Trophoblast cell (in vitro differentiated cells and primary cell): ENCODE measurements at regions not wholly inside any gene's neighbourhood (a gene's known extent, or its start where the extent isn't known, plus 50 kb on each side); places are given as distances from the start of the nearest gene placed in this dataset.

Experiments
- DNase-seq, 2 donors: peaks; one replicate each; pipeline ENCODE4 v3.0.0-alpha.2; 2016
- H2AFZ ChIP-seq: 2 replicates; pipeline ENCODE4 v1.6.1; 2013; ENCODE audit warnings: low read length, moderate library complexity, mild to moderate bottlenecking; ENCODE audit not compliant: insufficient read depth, poor library complexity
- H2AK5ac ChIP-seq: 2 replicates; pipeline ENCODE4 v1.6.1; 2013; ENCODE audit warnings: mild to moderate bottlenecking, low read length
- H2BK120ac ChIP-seq: 2 replicates; pipeline ENCODE4 v1.6.1; 2013; ENCODE audit warnings: low read length, mild to moderate bottlenecking, moderate library complexity; ENCODE audit not compliant: insufficient read depth, poor library complexity
- H2BK12ac ChIP-seq: 2 replicates; pipeline ENCODE4 v1.6.1; 2013; ENCODE audit warnings: mild to moderate bottlenecking, low read length, moderate library complexity
- H2BK5ac ChIP-seq: 2 replicates; pipeline ENCODE4 v1.6.1; 2013; ENCODE audit warnings: low read length, low read depth, moderate library complexity, mild to moderate bottlenecking; ENCODE audit not compliant: poor library complexity
- H3K14ac ChIP-seq: 2 replicates; pipeline ENCODE4 v1.6.1; 2013; ENCODE audit warnings: mild to moderate bottlenecking, low read length
- H3K18ac ChIP-seq: 2 replicates; pipeline ENCODE4 v1.6.1; 2013; ENCODE audit warnings: mild to moderate bottlenecking, low read length
- H3K23ac ChIP-seq: 2 replicates; pipeline ENCODE4 v1.6.1; 2013; ENCODE audit warnings: low read length
- H3K27ac ChIP-seq: 2 replicates; pipeline ENCODE4 v1.5.1; 2013; ENCODE audit warnings: low read depth, mild to moderate bottlenecking, inconsistent platforms, low read length, moderate library complexity
- H3K27me3 ChIP-seq: 2 replicates; pipeline ENCODE4 v1.6.1; 2013; ENCODE audit warnings: inconsistent platforms, mild to moderate bottlenecking, low read length, moderate library complexity; ENCODE audit not compliant: insufficient read depth
- H3K36me3 ChIP-seq, 2 experiments: 1 replicate in 1 of 2; 2 replicates in 1 of 2; pipeline ENCODE4 v1.6.1; 2013; ENCODE audit warnings: low read length in 2 of 2, mild to moderate bottlenecking in 2 of 2, moderate library complexity in 1 of 2; ENCODE audit not compliant: insufficient read depth in 2 of 2, control insufficient read depth in 1 of 2
- H3K4ac ChIP-seq: 2 replicates; pipeline ENCODE4 v1.6.1; 2013; ENCODE audit warnings: low read depth, mild to moderate bottlenecking, low read length, moderate library complexity
- H3K4me1 ChIP-seq, 2 experiments: 1 replicate in 1 of 2; 2 replicates in 1 of 2; pipeline ENCODE4 v1.6.1; 2013; ENCODE audit warnings: low read length in 2 of 2, mild to moderate bottlenecking in 2 of 2, moderate library complexity in 1 of 2; ENCODE audit not compliant: insufficient read depth in 2 of 2, control insufficient read depth in 1 of 2
- H3K4me2 ChIP-seq: 2 replicates; pipeline ENCODE4 v1.6.1; 2013; ENCODE audit warnings: inconsistent platforms, mild to moderate bottlenecking, low read length, moderate library complexity
- H3K4me3 ChIP-seq: 2 replicates; pipeline ENCODE4 v1.5.1; 2013; ENCODE audit warnings: mild to moderate bottlenecking, low read depth, low read length, inconsistent platforms
- H3K79me1 ChIP-seq: one replicate; pipeline ENCODE4 v1.6.1; 2013; ENCODE audit warnings: low read length
- H3K79me2 ChIP-seq: 2 replicates; pipeline ENCODE4 v1.6.1; 2013; ENCODE audit warnings: low read length, mild to moderate bottlenecking; ENCODE audit not compliant: control insufficient read depth, insufficient read depth, poor library complexity
- H3K9ac ChIP-seq: 2 replicates; pipeline ENCODE4 v1.6.1; 2013; ENCODE audit warnings: mild to moderate bottlenecking, low read length
- H3K9me3 ChIP-seq: 2 replicates; pipeline ENCODE4 v1.6.1; 2013; ENCODE audit warnings: low read depth, mild to moderate bottlenecking, control low read depth, inconsistent platforms, low read length; ENCODE audit not compliant: insufficient read depth
- H4K12ac ChIP-seq: 2 replicates; pipeline ENCODE4 v1.6.1; 2013; ENCODE audit warnings: low read depth, mild to moderate bottlenecking, low read length, moderate library complexity
- H4K8ac ChIP-seq: 2 replicates; pipeline ENCODE4 v1.6.1; 2013; ENCODE audit warnings: low read depth, mild to moderate bottlenecking, low read length, moderate library complexity
- H4K91ac ChIP-seq: one replicate; pipeline ENCODE4 v1.6.1; 2013; ENCODE audit warnings: low read depth, mild to moderate bottlenecking, low read length, moderate library complexity
- WGBS: extraction: QIAGEN DNeasy Blood & Tissue Kit; methylation state at CpG from one replicate; pipeline ENCODE4 v1.1.7; 2013; ENCODE audit warnings: missing lambda C conversion rate; ENCODE audit not compliant: insufficient read length, insufficient coverage; ENCODE audit errors: extremely low coverage; 5-methylcytosine and 5-hydroxymethylcytosine counted together

DNA sequence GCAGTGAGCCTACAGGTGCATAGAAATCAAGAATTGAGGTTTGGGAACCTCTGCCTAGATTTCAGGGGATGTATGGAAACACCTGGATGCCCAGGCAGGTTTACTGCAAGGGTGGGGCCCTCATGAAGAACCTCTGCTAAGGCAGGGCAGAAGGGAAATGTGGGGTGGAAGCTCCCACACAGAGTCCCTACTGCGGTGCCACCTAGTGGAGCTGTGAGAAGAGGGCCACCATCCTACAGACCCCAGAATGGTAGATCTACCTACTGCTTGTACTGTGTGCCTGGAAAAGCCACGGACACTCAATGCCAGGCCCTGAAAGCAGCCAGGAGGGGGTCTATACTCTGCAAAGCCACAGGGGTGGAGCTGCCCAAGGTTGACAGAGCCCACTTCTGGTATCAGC, 533.5 kb downstream of the GPAM start:
- H2AK5ac ChIP-seq: no peak overlapping the region

DNA sequence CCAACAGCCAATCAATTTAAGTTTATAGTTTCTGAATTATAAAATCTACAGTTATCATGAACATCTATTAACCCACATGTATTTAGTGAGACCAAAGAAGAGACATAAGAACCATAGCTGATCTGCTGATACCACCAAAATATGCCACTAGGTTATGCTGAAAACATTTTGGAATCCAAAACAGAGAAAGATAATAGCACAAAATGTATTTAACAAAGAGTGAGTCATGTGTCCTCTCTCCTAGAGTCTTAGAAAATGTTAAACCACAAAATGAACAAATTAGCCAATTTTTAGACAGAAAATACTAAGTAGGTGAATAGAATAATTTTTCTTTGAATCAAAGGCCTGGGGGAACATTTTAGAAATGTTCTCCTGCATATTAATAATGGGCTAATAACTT, 527.5 kb downstream of the GPAM start:
- Histone ChIP-seq H3K18ac (no peak overlapping the region), H3K27ac (no peak overlapping the region), H2BK12ac (no peak overlapping the region), H3K9me3 (no peaks in the 10 kb centered on the region), H3K36me3 (no peaks in the 10 kb centered on the region), H2BK5ac (no peak overlapping the region), H3K79me1 (no peaks in the 10 kb centered on the region), H4K8ac (no peak overlapping the region), H3K9ac (no peak overlapping the region), H2BK120ac (no peak overlapping the region), H3K4me3 (no peak overlapping the region), H3K14ac (no peak overlapping the region), H3K79me2 (no peaks in the 10 kb centered on the region), H2AFZ (no peak overlapping the region), H4K91ac (no peak overlapping the region), H4K12ac (no peak overlapping the region), H3K23ac (no peak overlapping the region), H3K4me2 (no peak overlapping the region), H3K4me1 (no peaks in the 10 kb centered on the region), H3K27me3 (no peaks in the 10 kb centered on the region), H2AK5ac (no peak overlapping the region), H3K4ac (no peak overlapping the region)
- peak in 1 of 2 donors; percentile 28 for DNase-seq

More for the DNA sequence above, 533.5 kb downstream of the GPAM start:
- H3K79me1 ChIP-seq: no peaks in the 10 kb centered on the region
- no peaks in the 10 kb centered on the region for H3K4me1 ChIP-seq
- no peak overlapping the region for H2BK120ac ChIP-seq
- no peak overlapping the region for H2AFZ ChIP-seq
- H3K27me3 ChIP-seq: no peaks in the 10 kb centered on the region
- H3K79me2 ChIP-seq: no peaks in the 10 kb centered on the region
- H3K18ac ChIP-seq: no peak overlapping the region
- no peak overlapping the region for H4K12ac ChIP-seq
- no peak overlapping the region for H4K8ac ChIP-seq
- no peaks in the 10 kb centered on the region for H3K36me3 ChIP-seq
- no peak overlapping the region for H3K27ac ChIP-seq
- H3K9ac ChIP-seq: no peak overlapping the region
- H2BK12ac ChIP-seq: no peak overlapping the region
- H3K4me2 ChIP-seq: no peak overlapping the region
- no peak overlapping the region for H2BK5ac ChIP-seq
- H3K23ac ChIP-seq: no peak overlapping the region
- no peak overlapping the region for H3K4me3 ChIP-seq
- H3K14ac ChIP-seq: no peak overlapping the region
- no CpG with 5 or more reads among the region's 2 CpGs for WGBS
- peaks cover 4% of the 10 kb centered on the region for H3K9me3 ChIP-seq
- H3K4ac ChIP-seq: no peak overlapping the region
- DNase-seq: no peak
- H4K91ac ChIP-seq: no peak overlapping the region

DNA sequence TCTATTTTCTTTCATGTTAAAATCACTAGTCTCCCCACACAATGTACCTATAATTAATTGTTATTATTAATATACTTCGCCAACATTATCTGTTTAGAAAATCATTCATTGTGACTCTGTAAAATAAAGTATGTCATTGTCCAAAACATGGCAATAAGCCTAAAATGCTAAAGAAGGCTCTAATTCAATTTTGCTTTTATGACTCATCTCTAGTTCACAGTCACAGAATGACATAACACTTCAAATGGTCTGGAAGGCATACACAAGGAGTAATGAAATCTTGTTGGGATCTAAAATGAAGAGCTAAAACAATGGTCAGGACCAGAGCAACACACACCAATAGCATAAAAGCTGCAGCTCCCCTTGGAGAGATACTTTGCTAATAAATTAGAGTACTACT, 505.8 kb downstream of the GPAM start:
- Histone ChIP-seq H2BK12ac (no peak overlapping the region), H3K14ac (no peak overlapping the region), H3K4ac (no peak overlapping the region), H3K4me3 (no peak overlapping the region), H3K9ac (no peak overlapping the region), H3K18ac (no peak overlapping the region), H4K12ac (no peak overlapping the region), H3K23ac (no peak overlapping the region), H2AFZ (no peak overlapping the region), H3K27me3 (no peaks in the 10 kb centered on the region), H3K4me2 (no peak overlapping the region), H4K8ac (no peak overlapping the region), H3K9me3 (no peaks in the 10 kb centered on the region), H3K79me1 (no peaks in the 10 kb centered on the region), H3K36me3 (no peaks in the 10 kb centered on the region), H2BK120ac (no peak overlapping the region), H2AK5ac (no peak overlapping the region), H3K4me1 (no peaks in the 10 kb centered on the region), H4K91ac (no peak overlapping the region), H3K79me2 (no peaks in the 10 kb centered on the region), H2BK5ac (no peak overlapping the region), H3K27ac (no peak overlapping the region)
- DNase-seq: no peak
- no CpG with 5 or more reads among the region's 1 CpG for WGBS

DNA sequence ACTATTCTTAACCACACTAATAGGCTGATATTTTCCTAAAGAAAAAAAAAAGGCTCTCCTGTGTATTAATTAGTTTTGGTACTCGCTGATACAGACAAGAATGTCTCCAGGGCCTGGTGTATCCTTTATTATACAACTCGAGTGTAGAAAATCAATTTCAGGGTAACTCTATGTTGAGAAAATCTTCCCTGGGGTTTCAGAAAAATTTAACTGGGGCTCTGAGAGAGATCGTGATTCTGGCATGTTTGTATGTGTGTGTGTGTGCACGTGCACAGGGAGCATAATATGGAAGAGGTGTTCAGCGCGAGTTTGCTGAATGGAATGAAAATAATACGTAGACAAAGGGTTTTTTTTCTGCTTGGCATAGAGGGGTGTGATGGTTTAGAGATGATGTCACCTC, 496.8 kb downstream of the GPAM start:
- H2AFZ ChIP-seq: no peak overlapping the region
- H2BK12ac ChIP-seq: no peak overlapping the region
- no peaks in the 10 kb centered on the region for H3K4me1 ChIP-seq
- no peak overlapping the region for H2BK120ac ChIP-seq
- no peak overlapping the region for H3K23ac ChIP-seq
- H3K9ac ChIP-seq: no peak overlapping the region
- no peak overlapping the region for H4K91ac ChIP-seq
- H3K27me3 ChIP-seq: no peaks in the 10 kb centered on the region
- no peak overlapping the region for H3K4ac ChIP-seq
- no peak overlapping the region for H3K18ac ChIP-seq
- no peak overlapping the region for H3K4me2 ChIP-seq
- H3K14ac ChIP-seq: no peak overlapping the region
- no peaks in the 10 kb centered on the region for H3K79me1 ChIP-seq
- no peak overlapping the region for H3K27ac ChIP-seq
- H2AK5ac ChIP-seq: no peak overlapping the region
- H3K9me3 ChIP-seq: no peaks in the 10 kb centered on the region
- H4K8ac ChIP-seq: no peak overlapping the region
- WGBS: no CpG with 5 or more reads among the region's 7 CpGs
- no peak overlapping the region for H4K12ac ChIP-seq
- no peak for DNase-seq
- no peaks in the 10 kb centered on the region for H3K79me2 ChIP-seq
- no peak overlapping the region for H3K4me3 ChIP-seq
- no peak overlapping the region for H2BK5ac ChIP-seq
- H3K36me3 ChIP-seq: no peaks in the 10 kb centered on the region
